Activated T-cell treated with anti-CD3 and anti-CD28 coated beads for 4 hours (primary cell): ENCODE measurements at regions not wholly inside any gene's neighbourhood (a gene's known extent, or its start where the extent isn't known, plus 50 kb on each side); places are given as distances from the start of the nearest gene placed in this dataset.
"Not testable (repeated sequence)": the region's sequence is repeated elsewhere in the genome, so short reads cannot be mapped to it uniquely, and the experiment has no call there.

Experiments used
- DNase-seq: peaks from one replicate; pipeline ENCODE4 v3.0.0-alpha.2; 2020

GRCh38 chr18:21928925-21929324 is 188.3 kb downstream of the MIB1 start:
- DNase-seq = no peak

- DNase-seq = no peak
Observed at GRCh38 chr18:21930177-21930576, 189.6 kb downstream of the MIB1 start.

GRCh38 chr18:21933931-21934765 is 193.6 kb downstream of the MIB1 start:
- no peak for DNase-seq

GRCh38 chr18:21934766-21935015 is 194.1 kb downstream of the MIB1 start:
- DNase-seq = no peak

- no peak for DNase-seq
Observed at GRCh38 chr18:21943456-21943855, 202.9 kb downstream of the MIB1 start.

- DNase-seq = no peak
Observed at GRCh38 chr18:21949326-21950015, 208.9 kb downstream of the MIB1 start.

GRCh38 chr18:21955757-21956652 is 213.4 kb upstream of the GATA6 start:
- DNase-seq = peak; percentile 74

- no peak for DNase-seq
Observed at GRCh38 chr18:21958263-21958662, 211.1 kb upstream of the GATA6 start.

GRCh38 chr18:21958707-21959450 is 210.5 kb upstream of the GATA6 start:
- no peak for DNase-seq

GRCh38 chr18:21960189-21960588 is 209.2 kb upstream of the GATA6 start:
- no peak for DNase-seq

GRCh38 chr18:21963336-21963735 is 206.1 kb upstream of the GATA6 start:
- DNase-seq = no peak

- DNase-seq = no peak
Observed at GRCh38 chr18:21968338-21968737, 201.1 kb upstream of the GATA6 start.

- DNase-seq = no peak
Observed at GRCh38 chr18:21972281-21972680, 197.1 kb upstream of the GATA6 start.

- not testable (repeated sequence) for DNase-seq
Observed at GRCh38 chr18:21975954-21976353, 193.4 kb upstream of the GATA6 start.

- DNase-seq = no peak
Observed at GRCh38 chr18:21978546-21979170, 190.7 kb upstream of the GATA6 start.

GRCh38 chr18:21979171-21979560 is 190.2 kb upstream of the GATA6 start:
- DNase-seq = no peak

GRCh38 chr18:21979759-21980158 is 189.6 kb upstream of the GATA6 start:
- DNase-seq = no peak

- DNase-seq = no peak
Observed at GRCh38 chr18:21980744-21981143, 188.6 kb upstream of the GATA6 start.

GRCh38 chr18:21981489-21981888 is 187.9 kb upstream of the GATA6 start:
- not testable (repeated sequence) for DNase-seq

- no peak for DNase-seq
Observed at GRCh38 chr18:21991081-21991534, 178.3 kb upstream of the GATA6 start.

GRCh38 chr18:21991886-21992285 is 177.5 kb upstream of the GATA6 start:
- DNase-seq = no peak

GRCh38 chr18:21996351-21996826 is 173.0 kb upstream of the GATA6 start:
- DNase-seq = no peak
